Breast epithelium (tissue), 3 donors: ENCODE measurements at regions not wholly inside any gene's neighbourhood (a gene's known extent, or its start where the extent isn't known, plus 50 kb on each side); places are given as distances from the start of the nearest gene placed in this dataset.

ENCODE experiments used
- CTCF ChIP-seq, 3 donors: fragments of 450-650 bp; IDR thresholded peaks; one replicate each; pipeline ENCODE4 v1.5.1; 2016 to 2017; ENCODE audit warnings: antibody characterized with exemption in 3 of 3, mild to moderate bottlenecking in 3 of 3, moderate library complexity in 3 of 3
- POLR2A ChIP-seq: fragments of 450-650 bp; IDR thresholded peaks from one replicate; pipeline ENCODE4 v1.6.1; 2016; ENCODE audit warnings: antibody characterized with exemption, mild to moderate bottlenecking, moderate library complexity

- TF ChIP-seq CTCF (IDR thresholded peaks at IDR 0.05) (no peak), POLR2A (no peak)
These were observed 333.4 kb upstream of the IL12A start for GRCh38 chr3:159655202-159655601.
